ENCODE measurements at regions not wholly inside any gene's neighbourhood (a gene's known extent, or its start where the extent isn't known, plus 50 kb on each side); places are given as distances from the start of the nearest gene placed in this dataset.
"Not testable (repeated sequence)": the region's sequence is repeated elsewhere in the genome, so short reads cannot be mapped to it uniquely, and the experiment has no call there.

GRCh38 chr3:5349343-5349742 is 161.8 kb downstream of the EDEM1 start:
- DNase-seq (ENCODE audit: low read depth in 1 of 2, low spot score in 1 of 2) = no peak

DNA sequence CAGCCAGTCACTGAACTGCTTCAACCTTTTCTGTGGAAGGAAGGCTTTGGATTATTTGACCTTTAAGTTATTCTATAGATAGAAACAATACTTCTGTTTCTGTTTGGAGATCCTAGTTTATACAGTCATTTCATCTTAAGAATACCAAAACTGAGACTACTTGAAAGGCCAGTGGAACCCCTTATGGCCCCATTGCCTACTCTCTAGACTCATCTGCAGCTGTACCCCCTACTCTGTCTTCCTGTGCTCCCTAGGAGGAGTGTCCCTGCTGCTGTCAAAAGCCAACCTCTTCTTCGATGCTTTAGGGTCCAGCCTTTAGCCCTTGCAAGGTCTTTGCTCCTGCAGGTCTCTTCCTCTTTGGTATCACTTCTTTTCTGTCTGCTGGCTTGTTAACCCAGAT is 169.6 kb downstream of the EDEM1 start:
- DNase-seq (ENCODE audit: low read depth in 1 of 2, low spot score in 1 of 2) = no peak

- no peak for DNase-seq (ENCODE audit: low read depth in 1 of 2, low spot score in 1 of 2)
Measured at GRCh38 chr3:5358911-5359310, 171.4 kb downstream of the EDEM1 start.

DNA sequence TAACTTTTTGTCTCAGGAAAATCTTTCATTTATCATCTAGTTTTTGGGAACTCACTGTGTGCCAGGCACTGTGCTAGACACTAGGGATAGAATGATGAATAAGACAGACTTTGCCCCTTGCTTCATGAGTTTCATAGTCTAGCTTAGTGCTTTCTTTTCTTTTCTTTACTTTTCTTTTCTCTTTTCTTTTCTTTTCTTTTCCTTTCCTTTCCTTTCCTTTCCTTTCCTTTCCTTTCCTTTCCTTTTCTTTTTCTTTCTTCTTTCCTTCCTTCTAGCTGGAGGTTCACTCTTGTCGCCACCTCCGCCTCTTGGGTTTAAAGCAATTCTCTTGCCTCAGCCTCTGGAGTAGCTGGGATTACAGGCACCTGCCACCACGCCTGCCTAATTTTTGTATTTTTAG is 172.9 kb downstream of the EDEM1 start:
- DNase-seq (ENCODE audit: low read depth in 1 of 2, low spot score in 1 of 2) = no peak

DNA sequence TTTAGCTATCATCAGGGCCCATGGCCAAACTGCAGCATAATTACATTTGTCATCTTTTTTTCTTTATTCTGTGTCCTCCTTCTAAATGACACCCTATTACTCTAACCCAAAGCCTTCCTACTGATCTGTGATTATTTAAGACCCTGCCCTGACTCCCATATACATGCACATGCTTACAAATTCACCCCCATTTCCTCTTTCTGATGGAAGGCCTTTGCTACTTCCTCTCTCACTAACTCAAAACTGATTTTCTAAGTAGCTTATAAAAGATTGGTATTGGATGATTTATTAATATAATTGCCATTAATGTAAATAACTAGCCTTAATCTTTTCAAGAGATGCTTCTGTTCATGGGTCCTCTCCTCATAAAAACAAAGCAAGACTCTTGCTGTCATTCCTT is 179.2 kb downstream of the EDEM1 start:
- no peak for DNase-seq (ENCODE audit: low read depth in 1 of 2, low spot score in 1 of 2)

GRCh38 chr3:5371555-5371954 is 184.0 kb downstream of the EDEM1 start:
- DNase-seq (ENCODE audit: low read depth in 1 of 2, low spot score in 1 of 2) = not testable (repeated sequence)

DNA sequence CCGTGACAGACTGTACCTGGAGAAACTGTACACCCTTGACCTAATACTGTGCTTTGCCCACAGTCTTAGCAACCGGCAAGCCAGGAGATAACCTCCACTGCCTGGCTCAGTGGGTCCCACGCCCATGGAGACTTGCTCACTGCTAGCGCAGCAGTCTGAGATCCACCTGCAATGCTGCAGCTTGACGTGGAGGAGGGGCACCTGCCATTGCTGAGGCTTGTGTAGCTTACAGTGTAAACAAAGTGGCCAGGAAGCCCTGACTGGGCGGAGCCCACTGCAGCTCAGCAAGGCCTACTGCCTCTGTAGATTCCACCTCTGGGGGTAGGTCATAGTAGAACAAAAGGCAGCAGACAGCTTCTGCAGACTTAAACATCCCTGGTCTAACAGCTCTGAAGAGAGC is 189.3 kb downstream of the EDEM1 start:
- no peak for DNase-seq (ENCODE audit: low read depth in 1 of 2, low spot score in 1 of 2)

- not testable (repeated sequence) for DNase-seq (ENCODE audit: low read depth in 1 of 2, low spot score in 1 of 2)
Measured at GRCh38 chr3:5379266-5379665, 191.8 kb downstream of the EDEM1 start.

DNA sequence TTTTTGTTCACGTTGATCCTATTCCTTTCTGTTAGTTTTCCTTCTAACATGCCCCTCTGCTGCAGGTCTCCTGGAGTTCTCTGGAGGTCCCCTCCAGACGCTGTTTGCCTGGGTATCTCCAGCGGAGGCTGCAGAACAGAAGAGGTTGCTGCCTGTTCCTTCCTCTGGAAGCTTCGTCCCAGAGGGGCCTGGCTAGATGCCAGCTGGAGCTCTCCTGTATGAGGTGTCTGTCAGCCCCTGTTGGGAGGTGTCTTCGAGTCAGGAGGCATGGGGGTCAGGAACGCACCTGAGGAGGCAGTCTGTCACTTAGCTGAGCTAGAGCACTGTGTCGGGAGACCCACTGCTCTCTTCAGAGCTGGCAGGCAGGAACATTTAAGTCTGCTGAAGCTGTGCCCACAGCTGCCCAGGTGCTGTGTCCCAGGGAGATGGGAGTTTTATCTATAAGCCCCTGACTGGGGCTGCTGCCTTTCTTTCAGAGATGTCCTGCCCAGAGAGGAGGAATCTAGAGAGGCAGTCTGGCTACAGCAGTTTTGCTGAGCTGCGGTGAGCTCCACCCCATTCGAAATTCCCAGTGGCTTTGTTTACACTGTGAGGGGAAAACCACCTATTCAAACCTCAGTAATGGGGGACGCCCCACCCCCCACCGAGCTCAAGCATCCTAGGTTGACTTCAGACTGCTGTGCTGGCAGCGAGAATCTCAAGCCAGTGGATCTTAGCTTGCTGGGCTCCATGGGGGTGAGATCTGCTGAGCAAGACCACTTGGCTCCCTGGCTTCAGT is 196.2 kb downstream of the EDEM1 start:
- not testable (repeated sequence) for DNase-seq (ENCODE audit: low read depth in 1 of 2, low spot score in 1 of 2)

- no peak for DNase-seq (ENCODE audit: low read depth in 1 of 2, low spot score in 1 of 2)
Measured at GRCh38 chr3:5384557-5385236, 197.2 kb downstream of the EDEM1 start.

DNA sequence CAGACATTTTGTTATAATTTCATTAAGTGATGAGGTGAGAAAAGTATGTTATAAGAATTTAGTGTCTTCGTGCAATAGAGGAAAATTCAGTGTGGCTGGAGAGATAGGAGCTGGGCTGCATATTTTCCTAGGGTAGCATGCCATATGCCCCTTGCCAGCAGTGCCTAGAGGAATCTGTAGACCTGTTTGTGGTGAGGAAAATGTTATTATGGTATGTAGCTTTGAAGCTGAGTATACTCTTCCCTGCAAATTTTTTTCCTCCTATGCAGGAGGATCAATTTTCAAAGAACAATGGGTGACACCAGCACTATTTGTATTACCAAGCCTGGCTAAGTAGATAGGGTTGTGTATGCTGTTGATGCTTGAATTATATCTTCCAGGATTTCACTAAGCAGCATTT is 200.6 kb downstream of the EDEM1 start:
- DNase-seq (ENCODE audit: low read depth in 1 of 2, low spot score in 1 of 2) = no peak

- no peak for DNase-seq (ENCODE audit: low read depth in 1 of 2, low spot score in 1 of 2)
Measured at GRCh38 chr3:5389057-5389456, 201.6 kb downstream of the EDEM1 start.

GRCh38 chr3:5390221-5390620 is 202.7 kb downstream of the EDEM1 start:
- DNase-seq (ENCODE audit: low read depth in 1 of 2, low spot score in 1 of 2) = no peak

GRCh38 chr3:5390936-5391625 is 203.6 kb downstream of the EDEM1 start:
- DNase-seq (ENCODE audit: low read depth in 1 of 2, low spot score in 1 of 2) = no peak

DNA sequence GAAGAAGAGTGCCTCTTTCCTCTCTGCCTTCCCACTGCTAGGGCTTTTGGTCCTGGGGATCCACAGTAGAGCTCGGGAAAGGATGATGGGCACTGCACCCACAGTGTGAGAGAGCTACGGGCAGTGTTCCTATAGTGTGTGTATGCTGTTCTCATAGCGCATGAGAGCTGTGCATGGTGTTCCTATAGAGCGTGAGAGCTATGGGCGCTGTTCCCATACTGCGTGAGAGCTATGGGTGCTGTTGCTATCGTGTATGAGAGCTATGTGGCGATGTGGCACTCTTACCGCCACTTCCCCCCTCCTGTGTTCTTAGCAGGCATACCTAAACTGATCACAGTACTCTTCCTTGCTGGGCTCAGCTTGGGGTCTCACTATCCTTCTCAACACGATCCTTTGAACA is 213.5 kb downstream of the EDEM1 start:
- no peak for DNase-seq (ENCODE audit: low read depth in 1 of 2, low spot score in 1 of 2)

DNA sequence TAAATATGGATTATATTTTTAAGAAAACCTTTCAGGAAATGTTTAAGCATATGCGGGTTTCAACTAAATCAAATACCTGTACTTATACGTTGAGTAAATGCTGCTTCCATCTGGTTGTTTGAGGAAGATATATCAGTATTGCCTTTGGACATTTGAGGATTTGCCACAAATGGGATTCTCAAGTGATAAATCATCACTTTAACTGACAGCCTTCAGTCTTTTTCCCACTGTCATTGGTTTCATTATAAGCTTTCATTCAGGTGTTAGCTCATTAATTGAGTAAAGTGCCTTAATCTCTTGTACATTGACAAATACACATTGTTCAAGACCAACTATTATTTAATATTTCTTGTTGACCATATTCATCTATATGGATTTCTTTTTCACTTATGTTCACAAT is 217.2 kb downstream of the EDEM1 start:
- no peak for DNase-seq (ENCODE audit: low read depth in 1 of 2, low spot score in 1 of 2)

DNA sequence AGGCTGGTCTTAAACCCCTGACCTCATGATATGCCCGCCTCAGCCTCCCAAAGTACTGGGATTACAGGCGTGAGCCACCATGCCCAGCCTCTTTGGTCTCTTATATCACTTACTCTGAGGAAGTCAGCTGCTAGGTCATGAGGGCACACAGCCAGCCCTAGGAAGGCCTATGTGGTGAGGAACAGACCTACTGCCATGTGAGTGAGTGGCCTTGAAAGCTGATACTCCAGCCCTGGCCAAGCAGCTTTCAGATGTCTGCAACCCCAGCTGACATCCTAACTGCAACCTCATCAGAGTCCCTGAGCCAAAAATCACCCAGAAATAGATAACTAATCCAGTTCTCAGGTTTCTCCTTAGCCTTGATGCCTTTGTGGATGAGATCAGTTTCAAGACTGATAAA is 224.3 kb downstream of the EDEM1 start:
- no peak for DNase-seq (ENCODE audit: low read depth in 1 of 2, low spot score in 1 of 2)

DNA sequence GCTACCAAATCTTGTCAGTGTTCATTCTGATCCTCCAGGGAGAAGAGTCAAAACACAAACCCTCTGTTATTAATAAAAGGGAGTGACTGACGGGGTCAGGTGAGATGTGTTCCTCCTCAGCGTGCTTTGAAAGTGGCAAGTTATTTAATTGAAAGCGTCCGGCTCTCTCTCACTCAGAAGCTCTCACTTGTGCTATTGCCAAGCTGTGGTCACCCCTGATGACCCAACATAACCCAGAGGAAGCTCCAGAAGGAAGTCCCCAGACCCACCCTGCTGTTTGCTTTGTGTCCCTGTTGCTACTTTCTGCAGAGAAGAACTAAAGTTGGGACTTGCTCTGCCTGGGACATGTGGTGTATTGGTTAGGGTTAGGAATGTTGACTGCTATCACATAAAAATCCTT is 235.6 kb downstream of the EDEM1 start:
- DNase-seq (ENCODE audit: low read depth in 1 of 2, low spot score in 1 of 2) = no peak

GRCh38 chr3:5423523-5423922 is 236.0 kb downstream of the EDEM1 start:
- DNase-seq (ENCODE audit: low read depth in 1 of 2, low spot score in 1 of 2) = no peak

DNA sequence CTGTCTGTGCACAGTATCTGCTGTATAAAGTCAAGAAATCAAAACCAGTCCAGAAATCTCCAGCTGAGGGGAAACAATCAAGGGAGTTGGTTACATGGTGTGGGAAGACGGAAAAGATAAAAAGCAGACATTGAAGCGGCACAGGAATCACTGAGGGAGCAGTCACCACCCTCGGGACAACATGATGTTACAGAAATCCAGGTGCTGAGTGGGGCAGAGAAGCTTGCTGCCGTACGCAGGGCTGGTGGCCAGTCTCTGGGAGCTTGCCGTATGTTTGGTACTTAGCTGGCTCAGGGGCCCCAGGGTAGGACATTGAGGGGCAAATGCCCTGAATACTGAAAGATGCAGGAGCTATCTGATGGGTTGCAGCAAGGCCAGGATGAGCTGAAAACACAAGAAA is 237.9 kb downstream of the EDEM1 start:
- no peak for DNase-seq (ENCODE audit: low read depth in 1 of 2, low spot score in 1 of 2)

GRCh38 chr3:5426094-5426883 is 238.8 kb downstream of the EDEM1 start:
- DNase-seq (ENCODE audit: low read depth in 1 of 2, low spot score in 1 of 2) = peak in 1 of 2 donors; percentile 43
